ENCODE measurements at regions not wholly inside any gene's neighbourhood (a gene's known extent, or its start where the extent isn't known, plus 50 kb on each side); places are given as distances from the start of the nearest gene placed in this dataset.

GRCh38 chr15:98568382-98569017 is 79.8 kb upstream of the IGF1R start:
- no peak for DNase-seq

- DNase-seq, result no peak
Measured at GRCh38 chr15:98570119-98570518, 78.2 kb upstream of the IGF1R start.

DNA sequence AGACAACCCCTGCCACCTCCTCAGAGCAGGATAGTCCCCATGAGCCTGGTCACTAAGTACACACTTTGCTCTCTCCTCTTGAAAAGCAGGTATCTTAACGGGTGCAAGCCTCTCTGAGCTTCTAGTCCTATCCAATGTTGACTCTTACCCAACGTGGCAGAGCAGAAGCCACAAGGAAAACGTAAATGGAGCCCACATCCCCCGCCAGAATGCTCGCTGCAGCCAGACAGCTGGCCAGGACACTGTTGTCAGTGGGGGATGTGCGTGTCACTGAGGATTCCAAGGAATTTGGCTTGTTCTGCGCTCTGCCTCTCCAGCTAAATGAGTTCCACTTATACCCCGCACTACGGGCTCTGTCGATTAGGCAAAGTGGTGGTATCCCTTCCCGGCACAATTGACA is 67.8 kb upstream of the IGF1R start:
- no peak for DNase-seq

DNA sequence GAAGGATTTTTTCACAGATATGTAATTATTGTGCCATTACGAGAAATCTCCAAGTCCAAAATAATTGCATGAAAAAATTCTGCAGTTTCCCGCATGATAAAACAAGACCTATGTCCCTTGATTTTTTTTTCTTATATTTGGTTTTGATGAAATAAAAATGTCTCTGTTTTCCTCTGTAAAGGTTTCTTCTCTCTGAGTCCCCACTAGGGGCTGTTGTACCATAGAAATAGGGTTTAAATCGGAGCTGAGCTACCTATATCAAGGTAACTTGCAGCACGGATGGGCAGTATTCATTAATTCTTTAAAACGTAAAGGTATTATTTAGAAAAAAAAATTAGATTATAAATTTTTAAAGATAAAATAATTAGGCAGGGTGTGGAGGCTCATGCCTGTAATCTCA is 66.6 kb upstream of the IGF1R start:
- no peak for DNase-seq

DNA sequence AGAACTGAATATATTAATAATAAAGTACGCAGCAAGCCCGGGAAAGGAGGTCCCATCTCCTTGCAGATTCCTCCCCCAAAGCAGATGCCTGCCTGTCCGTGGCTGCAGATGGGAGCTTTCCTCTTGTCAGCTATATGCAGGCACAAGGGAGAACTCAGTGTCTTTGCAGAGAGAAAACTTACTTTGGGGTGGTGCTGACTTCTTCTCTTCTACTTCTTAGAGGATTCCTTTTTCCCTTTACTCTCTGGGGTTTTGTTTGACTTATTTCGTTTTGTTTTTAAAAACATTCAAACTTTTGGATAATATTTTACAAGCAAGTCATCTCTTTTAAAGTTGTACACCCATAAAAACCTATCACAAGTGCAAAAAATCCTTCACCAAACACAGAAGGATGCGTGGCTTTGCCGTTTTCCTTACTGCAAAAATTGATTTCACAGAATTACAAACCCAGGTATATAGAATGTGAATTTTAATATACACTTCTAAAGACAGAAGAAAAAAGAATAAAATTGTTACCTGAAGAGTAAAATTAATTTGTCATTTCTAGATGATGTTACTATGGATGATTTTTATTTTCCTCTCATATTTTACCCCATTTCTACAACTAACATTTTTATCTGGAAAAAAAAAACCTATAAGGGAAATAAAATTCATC is 65.3 kb upstream of the IGF1R start:
- no peak for DNase-seq

GRCh38 chr15:98583771-98584430 is 64.4 kb upstream of the IGF1R start:
- no peak for DNase-seq

- DNase-seq, result no peak
Measured at GRCh38 chr15:98586066-98586465, 62.3 kb upstream of the IGF1R start.

- DNase-seq, result no peak
Measured at GRCh38 chr15:98592136-98592535, 56.2 kb upstream of the IGF1R start.

DNA sequence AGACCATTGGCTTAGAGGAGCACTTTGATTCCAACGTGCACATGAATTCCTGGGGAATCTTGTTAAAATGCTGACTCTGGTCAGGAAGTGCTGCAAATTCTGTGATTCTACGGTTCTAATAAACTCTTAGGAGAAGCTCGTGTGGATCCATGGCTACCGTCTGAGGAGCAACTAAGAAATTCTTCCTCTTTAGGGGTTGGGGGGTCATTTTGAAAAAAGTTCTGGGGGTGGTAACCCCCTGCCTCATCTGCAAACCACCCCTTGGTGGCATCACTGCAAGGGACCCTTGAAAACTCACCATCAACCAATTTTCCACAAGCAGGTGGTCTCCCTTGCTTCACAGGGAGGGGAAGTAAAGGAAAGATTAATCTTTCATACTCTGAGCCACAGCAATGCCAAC is 52.2 kb upstream of the IGF1R start:
- DNase-seq, result no peak

GRCh38 chr15:98596885-98597392 is 51.4 kb upstream of the IGF1R start:
- no peak for DNase-seq

GRCh38 chr15:98597666-98598065 is 50.7 kb upstream of the IGF1R start:
- no peak for DNase-seq
